PC-3 (cell line): ENCODE measurements at regions not wholly inside any gene's neighbourhood (a gene's known extent, or its start where the extent isn't known, plus 50 kb on each side); places are given as distances from the start of the nearest gene placed in this dataset.

Experiments
- CTCF ChIP-seq: fragments of 300-600 bp; sonication (generic); conservative IDR thresholded peaks from 2 replicates; pipeline ENCODE4 v1.5.1; 2017; ENCODE audit warnings: antibody characterized with exemption, low read depth, mild to moderate bottlenecking, low read length
- EZH2 ChIP-seq: fragments of 300-600 bp; sonication (generic); IDR thresholded peaks from one replicate; pipeline ENCODE4 v1.6.1; 2017; ENCODE audit warnings: antibody characterized with exemption, mild to moderate bottlenecking, low read length; ENCODE audit not compliant: unreplicated experiment

GRCh38 chr18:68041327-68041726 lies 524.8 kb upstream of the DSEL start:
- TF ChIP-seq EZH2 = no peak
- no peak for TF ChIP-seq CTCF
